ENCODE measurements at regions not wholly inside any gene's neighbourhood (a gene's known extent, or its start where the extent isn't known, plus 50 kb on each side); places are given as distances from the start of the nearest gene placed in this dataset.

DNA sequence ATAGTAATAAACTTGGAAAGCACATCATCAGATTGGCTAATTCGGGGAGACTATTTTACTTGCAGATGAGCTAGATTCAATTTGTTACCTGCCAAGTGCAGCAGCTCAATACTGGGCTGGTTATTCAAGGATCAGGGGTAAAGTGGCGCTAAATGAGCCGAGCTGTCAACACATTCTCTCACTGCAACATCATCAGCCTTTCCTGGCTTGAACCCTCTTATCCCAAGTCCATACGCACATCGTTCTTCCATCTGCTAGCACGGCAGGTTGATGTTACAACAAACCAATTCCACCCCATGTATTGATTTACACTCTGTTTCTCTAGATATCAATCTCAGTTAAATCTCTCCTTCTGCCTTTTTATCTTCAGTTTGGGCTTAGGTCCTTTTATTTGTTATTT is 2101.5 kb upstream of the AGA start:
- no peak for DNase-seq (ENCODE audit: insufficient read length)
- TF ChIP-seq POLR2A (IDR thresholded peaks at IDR 0.05; ENCODE audit: low read depth, low read length) (no peak), TAF1 (IDR thresholded peaks at IDR 0.05; ENCODE audit: borderline replicate concordance, low read depth, low read length) (no peak), POLR2AphosphoS5 (IDR thresholded peaks at IDR 0.05; ENCODE audit: low read depth, low read length) (no peak)
- FAIRE-seq = no peak

DNA sequence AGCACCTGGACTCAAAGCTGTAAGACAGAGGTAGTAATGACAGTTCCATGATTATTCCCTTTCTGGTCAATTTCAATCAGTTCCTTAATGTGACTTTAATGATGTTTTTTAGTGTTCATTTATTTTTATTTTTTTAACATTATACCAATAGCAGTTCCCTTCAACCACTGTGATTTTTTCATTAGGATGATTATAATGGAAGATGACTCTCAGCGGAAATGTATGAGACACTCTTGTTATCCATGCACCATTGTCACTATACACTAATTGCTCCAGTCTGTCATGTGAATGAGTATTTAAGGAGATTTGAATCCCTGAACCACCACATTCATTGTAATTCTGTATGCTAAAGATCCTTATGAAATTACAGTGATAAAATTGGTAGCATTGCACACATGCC is 2102.3 kb upstream of the AGA start:
- TF ChIP-seq TAF1 (IDR thresholded peaks at IDR 0.05; ENCODE audit: borderline replicate concordance, low read depth, low read length) = no peak
- TF ChIP-seq POLR2AphosphoS5 (IDR thresholded peaks at IDR 0.05; ENCODE audit: low read depth, low read length) = no peak
- no peak for TF ChIP-seq POLR2A (IDR thresholded peaks at IDR 0.05; ENCODE audit: low read depth, low read length)
- DNase-seq (ENCODE audit: insufficient read length) (no peak), FAIRE-seq (no peak)

DNA sequence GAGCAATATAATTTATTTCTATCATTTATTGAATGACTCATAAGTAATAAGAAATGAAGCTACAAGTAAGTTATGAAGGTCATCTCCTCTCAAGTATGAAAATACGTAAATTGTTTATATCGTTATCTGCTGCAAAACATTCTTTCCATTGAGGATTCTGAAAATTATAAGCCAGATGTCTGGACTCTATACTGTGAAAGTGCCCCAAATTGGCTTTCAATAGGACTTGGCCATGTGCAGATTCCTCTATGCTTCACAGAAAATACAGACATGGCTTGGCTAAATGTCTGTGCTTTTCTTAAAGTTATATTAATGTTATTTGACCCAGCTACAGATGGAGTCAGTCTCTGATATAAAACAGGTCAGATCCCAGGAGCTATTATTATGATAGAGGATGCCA is 2109.9 kb upstream of the AGA start:
- FAIRE-seq (no peak), DNase-seq (ENCODE audit: insufficient read length) (no peak)
- no peak for TF ChIP-seq POLR2A (IDR thresholded peaks at IDR 0.05; ENCODE audit: low read depth, low read length)
- TF ChIP-seq POLR2AphosphoS5 (IDR thresholded peaks at IDR 0.05; ENCODE audit: low read depth, low read length) = no peak
- no peak for TF ChIP-seq TAF1 (IDR thresholded peaks at IDR 0.05; ENCODE audit: borderline replicate concordance, low read depth, low read length)

DNA sequence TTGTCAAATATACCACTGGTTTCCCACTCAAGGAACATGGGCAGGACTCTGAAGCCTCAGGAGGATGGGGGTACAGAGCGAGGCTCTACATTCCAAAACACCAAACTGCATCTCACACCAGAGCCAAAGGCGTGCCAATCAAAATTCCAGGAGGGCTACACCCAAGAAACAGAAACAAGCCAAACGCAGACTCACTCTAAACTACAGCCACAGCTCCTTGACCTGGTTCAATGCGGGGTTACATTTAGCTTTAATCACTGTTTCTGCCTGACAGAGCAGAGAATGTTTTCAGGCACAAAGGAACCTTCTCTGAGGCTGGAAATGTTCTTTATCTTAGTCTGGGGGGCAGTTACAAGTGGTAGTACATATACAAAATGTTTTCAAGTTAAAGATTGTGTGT is 2121.5 kb upstream of the AGA start:
- FAIRE-seq = no peak
- no peak for TF ChIP-seq POLR2AphosphoS5 (IDR thresholded peaks at IDR 0.05; ENCODE audit: low read depth, low read length)
- no peak for TF ChIP-seq POLR2A (IDR thresholded peaks at IDR 0.05; ENCODE audit: low read depth, low read length)
- no peak for TF ChIP-seq TAF1 (IDR thresholded peaks at IDR 0.05; ENCODE audit: borderline replicate concordance, low read depth, low read length)
- no peak for DNase-seq (ENCODE audit: insufficient read length)

DNA sequence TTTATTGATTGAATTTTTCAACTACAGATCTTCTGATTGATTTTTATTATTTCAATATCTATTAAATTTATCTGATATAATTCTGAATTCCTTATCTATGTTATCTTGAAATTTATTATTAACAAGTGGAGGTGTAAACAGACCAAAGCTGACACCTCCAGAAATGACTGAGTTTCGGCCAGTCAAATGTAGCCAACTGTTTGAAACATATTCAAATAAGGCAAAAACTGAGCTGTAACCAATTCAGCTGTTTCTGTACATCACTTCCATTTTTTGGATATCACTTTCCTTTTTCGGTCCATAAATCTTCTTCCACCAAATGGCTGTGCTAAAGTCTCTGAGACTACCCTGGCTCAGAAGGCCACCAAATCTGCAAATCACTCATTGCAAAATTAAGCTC is 2127.3 kb upstream of the AGA start:
- no peak for TF ChIP-seq POLR2AphosphoS5 (IDR thresholded peaks at IDR 0.05; ENCODE audit: low read depth, low read length)
- TF ChIP-seq TAF1 (IDR thresholded peaks at IDR 0.05; ENCODE audit: borderline replicate concordance, low read depth, low read length) = no peak
- TF ChIP-seq POLR2A (IDR thresholded peaks at IDR 0.05; ENCODE audit: low read depth, low read length) = no peak
- FAIRE-seq = no peak

DNA sequence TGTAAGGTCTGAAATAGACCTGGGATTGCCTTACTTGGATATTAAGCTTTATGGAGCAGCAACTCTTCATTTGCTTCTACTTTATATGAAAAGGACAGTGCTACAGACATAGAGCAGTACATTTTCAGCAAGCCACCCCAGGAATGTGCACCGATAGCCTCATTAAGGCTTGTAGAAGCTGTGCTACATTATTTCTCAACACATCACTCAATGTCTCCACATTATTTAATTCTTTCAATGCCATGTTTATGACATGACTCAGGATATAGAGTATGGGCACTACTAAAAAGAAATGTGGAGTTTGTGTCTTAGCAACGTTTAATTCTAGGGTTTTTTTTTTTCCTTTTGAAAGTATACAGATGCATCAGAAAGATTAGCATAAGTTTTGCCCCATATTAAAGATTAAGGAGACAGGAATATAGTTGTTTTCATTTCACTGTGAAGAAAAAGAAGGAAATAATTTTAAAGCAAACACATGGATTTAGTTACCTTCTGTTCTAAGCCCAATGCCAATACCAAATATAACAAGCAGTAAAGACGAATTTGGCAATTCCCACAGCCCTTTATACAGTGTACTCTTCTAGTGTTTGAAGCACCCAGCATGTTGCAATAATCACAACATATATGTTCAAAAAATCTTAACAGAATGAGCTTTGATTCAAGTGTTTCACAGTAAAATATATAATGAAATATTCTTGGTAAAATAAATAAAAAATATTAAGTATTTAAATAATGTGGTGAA is 2140.1 kb upstream of the AGA start:
- FAIRE-seq (no peak), DNase-seq (ENCODE audit: insufficient read length) (no peak)
- TF ChIP-seq POLR2A (IDR thresholded peaks at IDR 0.05; ENCODE audit: low read depth, low read length) = no peak
- TF ChIP-seq TAF1 (IDR thresholded peaks at IDR 0.05; ENCODE audit: borderline replicate concordance, low read depth, low read length) = no peak
- no peak for TF ChIP-seq POLR2AphosphoS5 (IDR thresholded peaks at IDR 0.05; ENCODE audit: low read depth, low read length)

More for the DNA sequence above, 2127.3 kb upstream of the AGA start:
- no peak for DNase-seq (ENCODE audit: insufficient read length)

DNA sequence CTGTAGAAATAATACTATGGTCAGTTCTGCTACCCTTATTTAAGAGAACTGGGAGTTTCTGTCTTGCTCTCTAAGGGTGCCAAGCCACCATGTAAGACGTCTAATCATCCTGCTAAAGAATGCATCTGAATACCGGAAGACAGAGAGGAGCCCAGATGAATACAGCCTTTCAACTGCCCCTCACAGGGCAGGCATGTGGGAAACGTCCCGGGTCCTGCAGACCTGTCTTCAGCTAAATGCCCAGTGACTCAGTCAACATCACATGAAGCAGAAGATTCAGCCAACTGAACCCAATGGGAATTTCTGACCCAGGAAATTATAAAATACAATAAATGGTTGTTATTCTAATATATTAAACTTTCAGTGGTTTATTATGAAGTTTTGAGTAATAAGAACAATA is 2141.0 kb upstream of the AGA start:
- no peak for FAIRE-seq

DNA sequence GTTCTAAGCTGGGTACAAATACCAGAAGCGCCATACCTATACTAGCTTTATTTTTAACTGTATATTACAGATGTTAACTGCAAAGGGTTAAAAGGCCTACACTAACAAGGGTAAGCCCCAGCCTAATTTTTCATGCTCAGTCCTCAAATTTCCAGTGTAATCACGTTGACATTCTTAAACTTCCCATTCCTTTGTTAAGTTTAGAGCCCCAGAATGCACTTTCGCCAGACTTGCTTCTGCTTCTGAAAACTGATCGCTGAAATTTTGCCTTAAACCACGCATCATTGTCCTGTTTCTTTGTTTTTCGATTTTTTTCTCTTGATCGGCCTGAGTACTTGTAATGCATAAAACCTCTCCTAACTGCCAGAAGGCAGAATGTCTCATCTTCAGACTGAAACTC is 2141.9 kb upstream of the AGA start:
- TF ChIP-seq POLR2AphosphoS5 (IDR thresholded peaks at IDR 0.05; ENCODE audit: low read depth, low read length) (no peak), POLR2A (IDR thresholded peaks at IDR 0.05; ENCODE audit: low read depth, low read length) (no peak)
- no peak for FAIRE-seq
- no peak for DNase-seq (ENCODE audit: insufficient read length)

More for the DNA sequence above, 2141.0 kb upstream of the AGA start:
- no peak for TF ChIP-seq POLR2AphosphoS5 (IDR thresholded peaks at IDR 0.05; ENCODE audit: low read depth, low read length)
- no peak for TF ChIP-seq POLR2A (IDR thresholded peaks at IDR 0.05; ENCODE audit: low read depth, low read length)
- TF ChIP-seq TAF1 (IDR thresholded peaks at IDR 0.05; ENCODE audit: borderline replicate concordance, low read depth, low read length) = no peak
- no peak for DNase-seq (ENCODE audit: insufficient read length)

DNA sequence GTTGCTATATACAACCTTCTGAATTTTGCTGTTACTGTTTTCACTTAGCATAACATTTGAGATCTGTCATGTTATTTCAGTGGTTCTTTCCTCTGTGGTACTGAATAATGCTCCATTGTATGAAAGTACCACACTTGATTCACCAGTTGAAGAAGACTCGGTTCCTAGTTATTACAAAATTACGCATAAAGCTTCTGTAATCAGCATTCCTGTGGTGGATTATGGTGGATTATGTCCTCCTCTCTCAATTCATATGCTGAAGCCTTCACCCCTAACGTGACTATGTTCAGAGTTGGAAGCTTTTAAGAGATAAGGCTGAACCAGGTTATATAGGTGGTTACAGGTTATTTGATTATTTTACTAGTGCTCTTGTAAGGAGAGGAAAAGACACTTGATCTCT is 2143.5 kb upstream of the AGA start:
- TF ChIP-seq TAF1 (IDR thresholded peaks at IDR 0.05; ENCODE audit: borderline replicate concordance, low read depth, low read length) (no peak), POLR2A (IDR thresholded peaks at IDR 0.05; ENCODE audit: low read depth, low read length) (no peak), POLR2AphosphoS5 (IDR thresholded peaks at IDR 0.05; ENCODE audit: low read depth, low read length) (no peak)
- FAIRE-seq = no peak
- no peak for DNase-seq (ENCODE audit: insufficient read length)

DNA sequence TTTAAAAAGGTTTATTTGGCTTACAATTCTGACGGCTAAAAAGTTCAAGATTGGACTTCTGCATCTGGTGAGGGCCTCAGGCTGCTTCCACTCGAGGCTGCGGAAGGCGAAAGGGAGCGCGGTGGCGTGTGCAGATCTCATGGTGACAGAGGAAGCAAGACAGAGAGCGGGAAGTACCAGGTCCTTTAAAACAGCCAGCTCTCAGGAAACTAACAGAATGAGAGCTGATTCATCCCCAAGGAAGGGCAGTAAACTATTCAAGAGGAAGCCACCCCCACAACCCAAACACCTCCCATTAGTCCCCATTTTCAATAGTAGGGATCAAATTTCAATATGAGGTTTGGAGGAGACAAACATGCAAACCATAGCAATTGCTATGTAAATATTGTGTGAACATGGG is 2144.2 kb upstream of the AGA start:
- FAIRE-seq (no peak), DNase-seq (ENCODE audit: insufficient read length) (no peak)
- TF ChIP-seq POLR2AphosphoS5 (IDR thresholded peaks at IDR 0.05; ENCODE audit: low read depth, low read length) (no peak), TAF1 (IDR thresholded peaks at IDR 0.05; ENCODE audit: borderline replicate concordance, low read depth, low read length) (no peak), POLR2A (IDR thresholded peaks at IDR 0.05; ENCODE audit: low read depth, low read length) (no peak)

DNA sequence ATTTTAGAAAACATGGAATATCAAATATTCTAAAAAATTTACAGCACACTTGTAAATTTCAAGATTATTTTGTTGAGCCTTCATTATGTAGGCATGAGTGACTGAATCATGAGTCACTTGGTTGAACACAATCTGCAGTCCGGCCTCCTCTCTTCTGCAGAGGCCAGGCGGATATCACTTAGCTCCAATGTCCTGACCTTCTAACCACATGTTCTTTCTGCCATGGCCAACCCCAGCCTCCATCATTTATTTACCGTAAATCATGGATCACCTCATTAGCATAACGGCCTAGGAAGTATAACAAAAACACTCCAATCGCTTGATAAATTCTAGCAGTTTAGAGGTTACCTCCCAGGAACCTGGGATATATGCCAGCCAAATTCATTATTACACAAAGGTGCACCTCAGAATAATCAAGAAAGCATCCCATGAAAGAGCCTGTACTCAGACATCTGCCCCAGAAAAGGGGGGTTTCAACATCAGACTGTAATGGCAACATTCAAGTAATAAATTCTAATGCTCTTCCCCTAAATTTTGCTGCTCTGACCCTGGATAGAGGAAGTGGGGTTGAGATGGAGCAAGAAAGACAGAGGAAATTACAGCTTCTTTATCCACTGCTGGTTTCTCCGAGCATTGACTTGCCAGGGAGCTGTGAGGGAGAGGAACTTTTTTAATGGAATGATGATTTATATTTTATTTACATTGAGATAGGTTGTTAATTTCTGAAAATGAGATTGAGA is 2153.6 kb upstream of the AGA start:
- TF ChIP-seq TAF1 (IDR thresholded peaks at IDR 0.05; ENCODE audit: borderline replicate concordance, low read depth, low read length) (no peak), POLR2A (IDR thresholded peaks at IDR 0.05; ENCODE audit: low read depth, low read length) (no peak), POLR2AphosphoS5 (IDR thresholded peaks at IDR 0.05; ENCODE audit: low read depth, low read length) (no peak)
- FAIRE-seq = no peak

DNA sequence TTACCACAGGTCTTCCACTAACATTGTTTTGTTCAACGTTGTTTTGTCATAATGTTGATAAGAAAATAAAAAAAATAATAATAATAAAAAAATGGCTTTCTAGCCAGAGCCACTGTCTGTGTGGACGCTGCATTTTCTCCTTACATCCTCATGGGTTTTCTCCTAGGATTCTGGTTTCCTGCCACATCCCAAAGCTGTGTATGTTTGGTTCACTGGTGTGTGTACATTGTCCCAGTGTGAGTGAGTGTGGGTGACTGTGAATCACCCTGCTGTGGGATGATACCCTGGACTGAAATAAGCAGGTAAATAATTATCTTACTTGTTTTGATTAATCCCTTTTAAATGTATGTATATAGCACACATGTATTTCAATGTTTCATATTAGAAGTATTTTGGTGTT is 2154.4 kb upstream of the AGA start:
- no peak for DNase-seq (ENCODE audit: insufficient read length)
- FAIRE-seq = no peak
- no peak for TF ChIP-seq POLR2AphosphoS5 (IDR thresholded peaks at IDR 0.05; ENCODE audit: low read depth, low read length)
- no peak for TF ChIP-seq POLR2A (IDR thresholded peaks at IDR 0.05; ENCODE audit: low read depth, low read length)
- no peak for TF ChIP-seq TAF1 (IDR thresholded peaks at IDR 0.05; ENCODE audit: borderline replicate concordance, low read depth, low read length)

More for the DNA sequence above, 2153.6 kb upstream of the AGA start:
- DNase-seq (ENCODE audit: insufficient read length) = no peak
